Uterus (tissue), 2 donors: ENCODE measurements at regions not wholly inside any gene's neighbourhood (a gene's known extent, or its start where the extent isn't known, plus 50 kb on each side); places are given as distances from the start of the nearest gene placed in this dataset.

Experiments
- POLR2A ChIP-seq, 2 donors: fragments of 450-650 bp; IDR thresholded peaks; one replicate each; pipeline ENCODE4 v1.6.1; 2016; ENCODE audit warnings: antibody characterized with exemption in 2 of 2, mild to moderate bottlenecking in 1 of 2, moderate library complexity in 1 of 2
- TF ChIP-seq, protein P1 (sequence below), 4 experiments: fragments of 200-600 bp in 2 of 4; fragments of 450-650 bp in 2 of 4; sonication (generic) in 2 of 4; IDR thresholded peaks; one replicate each; pipeline ENCODE4 v1.5.1; 2016 to 2019; ENCODE audit warnings: antibody characterized with exemption in 4 of 4, mild to moderate bottlenecking in 2 of 4, moderate library complexity in 1 of 4

DNA sequence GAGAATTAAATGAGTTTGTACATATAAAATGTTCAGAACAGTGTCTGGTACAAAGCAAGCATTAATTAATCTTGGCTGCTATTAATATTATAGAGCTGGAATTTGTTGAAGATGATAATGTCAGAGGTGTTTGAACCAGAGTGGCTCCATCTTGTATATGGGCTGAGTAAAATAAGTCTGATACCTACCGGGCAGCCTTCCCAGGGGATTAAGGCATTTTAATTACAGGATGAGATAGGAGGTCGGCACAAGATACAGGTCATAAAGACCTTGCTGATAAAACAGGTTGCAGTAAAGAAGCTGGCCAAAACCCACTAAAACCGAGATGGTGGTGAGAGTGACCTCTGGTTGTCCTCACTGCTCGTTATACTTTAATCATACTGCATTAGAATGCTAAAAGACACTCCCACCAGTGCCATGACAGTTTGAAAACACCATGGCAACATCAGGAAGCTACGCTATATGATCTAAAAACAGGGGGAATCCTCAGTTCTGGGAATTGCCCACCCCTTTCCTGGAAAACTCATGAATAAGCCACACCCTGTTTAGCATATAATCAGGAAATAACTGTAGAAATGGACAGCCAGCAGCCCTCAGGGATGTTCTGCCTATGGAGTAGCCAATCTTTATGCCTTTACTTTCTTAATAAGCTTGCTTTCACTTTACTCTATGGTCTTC, 90.2 kb downstream of the PLK2 start:
- no peak for TF ChIP-seq POLR2A (IDR thresholded peaks at IDR 0.05)
- TF ChIP-seq, protein P1, sequence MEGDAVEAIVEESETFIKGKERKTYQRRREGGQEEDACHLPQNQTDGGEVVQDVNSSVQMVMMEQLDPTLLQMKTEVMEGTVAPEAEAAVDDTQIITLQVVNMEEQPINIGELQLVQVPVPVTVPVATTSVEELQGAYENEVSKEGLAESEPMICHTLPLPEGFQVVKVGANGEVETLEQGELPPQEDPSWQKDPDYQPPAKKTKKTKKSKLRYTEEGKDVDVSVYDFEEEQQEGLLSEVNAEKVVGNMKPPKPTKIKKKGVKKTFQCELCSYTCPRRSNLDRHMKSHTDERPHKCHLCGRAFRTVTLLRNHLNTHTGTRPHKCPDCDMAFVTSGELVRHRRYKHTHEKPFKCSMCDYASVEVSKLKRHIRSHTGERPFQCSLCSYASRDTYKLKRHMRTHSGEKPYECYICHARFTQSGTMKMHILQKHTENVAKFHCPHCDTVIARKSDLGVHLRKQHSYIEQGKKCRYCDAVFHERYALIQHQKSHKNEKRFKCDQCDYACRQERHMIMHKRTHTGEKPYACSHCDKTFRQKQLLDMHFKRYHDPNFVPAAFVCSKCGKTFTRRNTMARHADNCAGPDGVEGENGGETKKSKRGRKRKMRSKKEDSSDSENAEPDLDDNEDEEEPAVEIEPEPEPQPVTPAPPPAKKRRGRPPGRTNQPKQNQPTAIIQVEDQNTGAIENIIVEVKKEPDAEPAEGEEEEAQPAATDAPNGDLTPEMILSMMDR (IDR thresholded peaks at IDR 0.05): no peak
